Astrocyte of the cerebellum (primary cell): ENCODE measurements at regions not wholly inside any gene's neighbourhood (a gene's known extent, or its start where the extent isn't known, plus 50 kb on each side); places are given as distances from the start of the nearest gene placed in this dataset.

Source experiments
- DNase-seq: peaks from one replicate; pipeline ENCODE4 v3.0.0-alpha.2; 2011; ENCODE audit warnings: low read depth
- H3K4me3 ChIP-seq: 2 replicates; pipeline ENCODE4 v1.5.1; 2011; ENCODE audit warnings: mild to moderate bottlenecking, low read depth, low read length, moderate library complexity
- CTCF ChIP-seq: IDR thresholded peaks from 2 replicates; pipeline ENCODE4 v1.5.1; 2012; ENCODE audit warnings: low read length, low read depth, moderate library complexity, mild to moderate bottlenecking; ENCODE audit errors: missing control alignments
- in situ Hi-C: cut with HindIII; loops from 2 replicates; pipeline ENCODE4 v1.10.0; 2017; ENCODE audit warnings: low sequenced_read_pairs

DNA sequence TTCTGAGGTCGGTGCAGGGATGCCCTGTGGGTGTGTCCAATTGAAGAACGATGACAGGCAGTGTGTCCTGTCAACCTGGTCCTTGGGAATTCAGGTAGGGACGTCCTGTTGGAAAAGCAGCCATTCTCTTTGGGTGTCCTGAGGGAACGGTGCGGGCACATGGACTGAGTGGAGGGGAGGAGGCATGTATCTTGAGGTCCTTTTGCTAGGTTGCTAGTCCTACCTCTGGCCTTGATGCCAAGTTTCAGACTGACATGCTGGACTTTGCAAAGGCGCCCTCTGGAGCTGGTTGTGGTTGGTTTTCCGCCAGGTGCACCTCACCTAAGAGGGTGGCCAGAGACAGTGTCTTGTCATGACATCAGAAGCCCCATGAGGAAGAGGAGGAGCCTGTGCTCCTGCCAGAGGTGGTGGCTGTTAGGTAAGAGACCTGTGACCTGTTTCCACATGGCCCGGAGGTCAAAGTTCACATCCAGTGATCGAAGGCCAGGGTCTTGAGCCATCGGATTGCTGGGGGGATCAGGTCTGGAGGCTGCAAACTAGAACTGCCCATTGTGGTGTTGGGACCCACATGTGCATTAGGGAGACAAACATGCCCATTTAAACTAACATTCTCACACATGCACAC, 106.3 kb downstream of the SNRPN start:
- no peak overlapping the region for H3K4me3 ChIP-seq
- DNase-seq, result no peak
- TF ChIP-seq CTCF, result no peak
- in situ Hi-C loops, result no loop called here

DNA sequence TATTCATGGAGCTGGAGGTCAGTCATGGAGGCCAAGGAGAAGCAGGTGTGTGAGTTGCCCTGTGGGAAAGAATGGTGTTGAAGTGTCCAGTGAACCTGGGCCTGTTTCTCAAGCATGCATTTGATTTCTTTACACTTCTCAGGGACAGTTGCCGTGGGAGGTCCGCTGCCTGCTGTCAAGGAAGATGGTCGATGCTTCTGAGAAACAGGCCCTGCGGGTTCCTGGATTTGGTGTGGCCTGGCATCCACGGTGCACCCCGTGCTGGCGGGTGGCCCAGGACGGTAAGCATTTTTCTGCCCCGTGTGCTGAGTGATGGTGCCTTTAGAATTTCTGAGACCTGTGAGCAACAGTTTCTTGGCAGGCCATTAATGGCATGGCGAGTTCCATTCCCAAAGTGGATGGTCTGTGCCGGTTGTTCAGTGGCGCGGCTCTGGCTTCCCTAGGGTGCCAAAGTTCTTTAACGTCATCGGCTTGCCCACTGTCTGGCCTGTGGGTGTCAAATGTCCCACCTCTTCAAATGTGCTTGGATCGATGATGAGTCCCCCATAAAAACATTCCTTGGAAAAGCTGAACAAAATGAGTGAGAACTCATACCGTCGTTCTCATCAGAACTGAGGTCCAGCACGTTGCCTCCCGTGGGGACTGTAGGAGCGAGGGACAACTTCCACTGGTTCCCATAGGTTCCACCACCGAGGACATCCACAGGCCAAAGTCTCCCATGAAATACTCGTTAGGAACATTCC, 107.2 kb downstream of the SNRPN start:
- no peak overlapping the region for H3K4me3 ChIP-seq
- in situ Hi-C loops, result no loop called here
- no peak for DNase-seq
- TF ChIP-seq CTCF, result no peak

DNA sequence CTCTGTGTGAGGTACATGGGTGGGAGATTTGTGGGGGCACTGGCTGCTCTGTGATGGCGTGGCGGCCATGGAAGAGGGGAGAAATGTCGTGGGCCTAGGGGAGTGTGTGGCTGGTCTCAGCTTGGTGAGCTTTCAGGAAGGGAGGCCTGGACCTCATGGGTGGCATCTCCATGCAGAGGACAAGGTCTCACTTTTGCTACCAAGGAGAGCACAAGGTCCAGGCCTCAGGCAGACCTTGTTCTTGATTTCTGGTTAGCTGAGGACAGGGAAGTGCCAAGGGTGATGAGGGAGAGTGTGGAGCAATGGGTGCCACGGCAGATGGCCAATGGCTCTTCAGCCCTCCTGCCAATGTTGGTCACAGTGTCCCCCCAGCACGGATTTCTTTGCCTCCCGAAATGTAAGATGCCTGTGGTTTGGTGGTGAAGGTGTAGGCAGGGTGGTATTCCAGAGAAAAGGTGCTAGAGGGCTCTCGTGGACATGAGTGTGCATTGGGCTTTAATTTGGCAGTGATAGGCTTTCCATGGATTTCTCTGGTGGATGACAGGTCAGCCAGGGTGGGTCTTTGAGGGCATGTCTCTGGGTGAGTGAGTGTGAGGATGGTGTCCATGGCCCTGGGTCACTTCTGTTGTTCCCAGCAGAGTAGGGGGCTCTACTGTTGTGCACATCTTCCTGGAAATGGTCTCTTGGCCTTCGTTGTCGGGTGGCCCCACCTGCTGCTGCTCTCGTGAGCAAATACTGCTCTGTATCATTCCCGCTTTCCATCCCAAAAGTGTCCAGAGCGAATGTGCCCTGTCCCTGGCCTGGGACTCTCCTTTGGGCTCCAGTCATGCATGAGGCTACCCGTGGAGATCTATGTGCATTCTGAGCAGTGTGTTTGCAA, 108.0 kb downstream of the SNRPN start:
- DNase-seq, result no peak
- in situ Hi-C loops, result no loop called here
- no peak overlapping the region for H3K4me3 ChIP-seq
- TF ChIP-seq CTCF, result no peak

- H3K4me3 ChIP-seq, result no peak overlapping the region
- no peak for DNase-seq
- TF ChIP-seq CTCF, result no peak
- in situ Hi-C loops, result no loop called here
Observed at GRCh38 chr15:25065286-25065685, 110.5 kb downstream of the SNRPN start.

DNA sequence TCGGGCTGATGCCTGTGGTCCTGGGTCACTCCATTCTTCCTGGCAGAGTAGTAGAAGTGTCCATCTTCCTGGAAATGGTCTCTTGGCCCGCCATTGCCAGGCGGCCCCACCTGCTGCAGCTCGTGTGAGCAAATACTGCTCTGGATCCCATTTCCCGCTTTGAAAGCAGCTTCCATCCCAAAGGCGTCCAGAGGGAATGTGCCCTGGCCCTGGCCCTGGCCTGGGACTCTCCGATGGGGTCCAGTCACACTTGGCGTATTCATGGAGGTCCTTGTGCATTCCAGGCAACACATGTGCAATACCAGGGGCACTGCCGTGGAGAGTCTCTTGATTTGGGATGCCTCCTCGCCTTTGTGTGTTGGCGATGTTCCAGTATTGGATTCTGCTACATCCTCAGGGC, 111.1 kb downstream of the SNRPN start:
- in situ Hi-C loops, result no loop called here
- no peak overlapping the region for H3K4me3 ChIP-seq
- no peak for DNase-seq
- no peak for TF ChIP-seq CTCF

DNA sequence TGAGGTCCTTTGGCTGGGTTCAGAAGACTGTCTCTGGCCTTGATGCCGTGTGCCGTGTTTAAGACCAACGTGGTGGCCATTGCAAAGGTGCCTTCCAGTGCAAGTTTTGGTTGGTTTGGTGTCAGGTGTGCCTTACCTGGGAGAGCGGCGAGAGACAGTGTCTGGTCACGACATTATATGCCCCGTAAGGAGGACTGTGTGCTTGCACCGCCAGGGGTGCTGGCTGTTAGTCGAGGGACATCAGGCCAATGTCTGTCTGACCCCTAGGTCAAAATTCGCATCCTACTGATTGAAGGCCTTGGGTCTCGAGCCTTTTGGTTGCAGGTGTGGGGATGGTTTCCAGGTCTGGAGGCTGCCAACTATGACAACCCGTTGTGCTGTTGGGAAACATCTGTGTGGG, 111.9 kb downstream of the SNRPN start:
- no peak for TF ChIP-seq CTCF
- in situ Hi-C loops, result no loop called here
- no peak overlapping the region for H3K4me3 ChIP-seq
- DNase-seq, result no peak
